ENCODE measurements at regions not wholly inside any gene's neighbourhood (a gene's known extent, or its start where the extent isn't known, plus 50 kb on each side); places are given as distances from the start of the nearest gene placed in this dataset.

- Histone ChIP-seq H4K20me1 (ENCODE audit: insufficient read depth, low read length) (no peaks in the 10 kb centered on the region), H3K79me2 (ENCODE audit: insufficient read depth, low read length) (no peaks in the 10 kb centered on the region), H3K36me3 (replicated peaks in 1 of 2; ENCODE audit: control insufficient read depth in 1 of 2, insufficient read depth in 2 of 2, low read length in 2 of 2) (no peaks in the 10 kb centered on the region), H3K27me3 (ENCODE audit: control insufficient read depth in 1 of 2, insufficient read depth in 2 of 2, low read length in 2 of 2) (no peaks in the 10 kb centered on the region), H3K4me3 (replicated peaks in 1 of 3; ENCODE audit: insufficient read depth in 1 of 3, low read depth in 2 of 3, low read length in 3 of 3) (no peak overlapping the region), H3K9ac (ENCODE audit: insufficient read depth, low read depth, low read length) (no peak overlapping the region), H3K9me3 (ENCODE audit: low read length) (0 out of 2 replicates have a peak, but pooled peaks cover 3% of the 10 kb centered on the region), H3K27ac (ENCODE audit: extremely low read length, insufficient read depth, low read length) (no peak overlapping the region), H3K4me2 (ENCODE audit: low read depth, low read length) (no peak overlapping the region), H3K4me1 (ENCODE audit: insufficient read depth, low read length) (peaks cover 14% of the 10 kb centered on the region), H2AFZ (ENCODE audit: low read length) (no peak overlapping the region)
- ATAC-seq (no peak), FAIRE-seq (no peak), DNase-seq (ENCODE audit: low spot score) (no peak)
- ChIA-PET POLR2A (no interaction called here), CTCF (ENCODE audit: low intra/inter-chr PET ratio, low total read pairs) (no interaction called here)
- in situ Hi-C loops (cut with HindIII; ENCODE audit: extremely low pct_ligation_motif_present, low pct_unique_long_range_greater_than_20kb), result no loop called here
- no TSS peak for BruUV-seq (replicated peaks)
- intact Hi-C loops (cut with micrococcal nuclease; ENCODE audit: unreplicated experiment), result no loop called here
- TF ChIP-seq NR2F2 (IDR thresholded peaks at IDR 0.05; ENCODE audit: borderline replicate concordance, low read depth) (no peak), TOPORS (CRISPR knock-in tag; IDR thresholded peaks at IDR 0.05) (no peak), ZNF652 (CRISPR knock-in tag; IDR thresholded peaks at IDR 0.05; ENCODE audit: borderline replicate concordance, low read depth) (no peak), NFYC (CRISPR knock-in tag; IDR thresholded peaks at IDR 0.05) (no peak), BCL6 (CRISPR knock-in tag; IDR thresholded peaks at IDR 0.05) (no peak)
- 62% methylated on average over 1 of the region's 1 CpG for WGBS (ENCODE audit: low lambda C conversion rate)
Measured at GRCh38 chr20:40902661-40903060, 126.0 kb upstream of the TOP1 start.

- Histone ChIP-seq H3K4me1 (ENCODE audit: insufficient read depth, low read length) (peaks cover 6% of the 10 kb centered on the region; the same call in 1 of the 2 replicates), H2AFZ (ENCODE audit: low read length) (no peak overlapping the region), H3K27ac (ENCODE audit: extremely low read length, insufficient read depth, low read length) (no peak overlapping the region), H3K9ac (ENCODE audit: insufficient read depth, low read depth, low read length) (no peak overlapping the region), H3K79me2 (ENCODE audit: insufficient read depth, low read length) (no peaks in the 10 kb centered on the region), H3K27me3 (ENCODE audit: control insufficient read depth in 1 of 2, insufficient read depth in 2 of 2, low read length in 2 of 2) (peaks cover 0 to 1% of the 10 kb centered on the region in 2 experiments; a peak in 1 of 5 replicates), H3K4me3 (replicated peaks in 1 of 3; ENCODE audit: insufficient read depth in 1 of 3, low read depth in 2 of 3, low read length in 3 of 3) (no peak overlapping the region), H4K20me1 (ENCODE audit: insufficient read depth, low read length) (no peaks in the 10 kb centered on the region), H3K36me3 (replicated peaks in 1 of 2; ENCODE audit: control insufficient read depth in 1 of 2, insufficient read depth in 2 of 2, low read length in 2 of 2) (no peaks in the 10 kb centered on the region), H3K9me3 (ENCODE audit: low read length) (0 out of 2 replicates have a peak, but pooled peaks cover 3% of the 10 kb centered on the region), H3K4me2 (ENCODE audit: low read depth, low read length) (no peak overlapping the region)
- ATAC-seq (no peak), DNase-seq (ENCODE audit: low spot score) (no peak), FAIRE-seq (no peak)
- TF ChIP-seq ZNF136 (CRISPR knock-in tag; IDR thresholded peaks at IDR 0.05; ENCODE audit: low read depth), result no peak
- no peak for TF ChIP-seq HOXA7 (CRISPR knock-in tag; IDR thresholded peaks at IDR 0.05)
- TF ChIP-seq NFRKB (IDR thresholded peaks at IDR 0.05), result no peak
- no peak for TF ChIP-seq SPEN (CRISPR knock-in tag; IDR thresholded peaks at IDR 0.05; ENCODE audit: low read depth)
- TF ChIP-seq ARHGAP35 (CRISPR knock-in tag; IDR thresholded peaks at IDR 0.05; ENCODE audit: borderline replicate concordance), result no peak
- no peak for TF ChIP-seq ZNF317 (CRISPR knock-in tag; IDR thresholded peaks at IDR 0.05)
- TF ChIP-seq HNF4A (CRISPR knock-in tag; IDR thresholded peaks at IDR 0.05), result no peak
- no peak for TF ChIP-seq ZBTB46 (CRISPR knock-in tag; IDR thresholded peaks at IDR 0.05; ENCODE audit: borderline replicate concordance)
- no peak for TF ChIP-seq ZNF451 (CRISPR knock-in tag; IDR thresholded peaks at IDR 0.05)
- no peak for TF ChIP-seq ZNF343 (CRISPR knock-in tag; IDR thresholded peaks at IDR 0.05)
- no peak for TF ChIP-seq PRDM10 (CRISPR knock-in tag; IDR thresholded peaks at IDR 0.05; ENCODE audit: low read depth)
- intact Hi-C loops (cut with micrococcal nuclease; ENCODE audit: unreplicated experiment) (no loop called here), in situ Hi-C loops (cut with HindIII; ENCODE audit: extremely low pct_ligation_motif_present, low pct_unique_long_range_greater_than_20kb) (no loop called here)
- 21% methylated on average over 5 of the region's 5 CpGs for WGBS (ENCODE audit: low lambda C conversion rate)
- no TSS peak for BruUV-seq (replicated peaks)
- CTCF ChIA-PET (ENCODE audit: low intra/inter-chr PET ratio, low total read pairs), result no interaction called here
- POLR2A ChIA-PET, result no interaction called here
Measured at GRCh38 chr20:40908309-40908708, 120.3 kb upstream of the TOP1 start.
